ENCODE measurements at regions not wholly inside any gene's neighbourhood (a gene's known extent, or its start where the extent isn't known, plus 50 kb on each side); places are given as distances from the start of the nearest gene placed in this dataset.

- TF ChIP-seq, protein P1, sequence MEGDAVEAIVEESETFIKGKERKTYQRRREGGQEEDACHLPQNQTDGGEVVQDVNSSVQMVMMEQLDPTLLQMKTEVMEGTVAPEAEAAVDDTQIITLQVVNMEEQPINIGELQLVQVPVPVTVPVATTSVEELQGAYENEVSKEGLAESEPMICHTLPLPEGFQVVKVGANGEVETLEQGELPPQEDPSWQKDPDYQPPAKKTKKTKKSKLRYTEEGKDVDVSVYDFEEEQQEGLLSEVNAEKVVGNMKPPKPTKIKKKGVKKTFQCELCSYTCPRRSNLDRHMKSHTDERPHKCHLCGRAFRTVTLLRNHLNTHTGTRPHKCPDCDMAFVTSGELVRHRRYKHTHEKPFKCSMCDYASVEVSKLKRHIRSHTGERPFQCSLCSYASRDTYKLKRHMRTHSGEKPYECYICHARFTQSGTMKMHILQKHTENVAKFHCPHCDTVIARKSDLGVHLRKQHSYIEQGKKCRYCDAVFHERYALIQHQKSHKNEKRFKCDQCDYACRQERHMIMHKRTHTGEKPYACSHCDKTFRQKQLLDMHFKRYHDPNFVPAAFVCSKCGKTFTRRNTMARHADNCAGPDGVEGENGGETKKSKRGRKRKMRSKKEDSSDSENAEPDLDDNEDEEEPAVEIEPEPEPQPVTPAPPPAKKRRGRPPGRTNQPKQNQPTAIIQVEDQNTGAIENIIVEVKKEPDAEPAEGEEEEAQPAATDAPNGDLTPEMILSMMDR (IDR thresholded peaks at IDR 0.05) = no peak; the same call in 1 of the 2 replicates
- TF ChIP-seq, protein P2, sequence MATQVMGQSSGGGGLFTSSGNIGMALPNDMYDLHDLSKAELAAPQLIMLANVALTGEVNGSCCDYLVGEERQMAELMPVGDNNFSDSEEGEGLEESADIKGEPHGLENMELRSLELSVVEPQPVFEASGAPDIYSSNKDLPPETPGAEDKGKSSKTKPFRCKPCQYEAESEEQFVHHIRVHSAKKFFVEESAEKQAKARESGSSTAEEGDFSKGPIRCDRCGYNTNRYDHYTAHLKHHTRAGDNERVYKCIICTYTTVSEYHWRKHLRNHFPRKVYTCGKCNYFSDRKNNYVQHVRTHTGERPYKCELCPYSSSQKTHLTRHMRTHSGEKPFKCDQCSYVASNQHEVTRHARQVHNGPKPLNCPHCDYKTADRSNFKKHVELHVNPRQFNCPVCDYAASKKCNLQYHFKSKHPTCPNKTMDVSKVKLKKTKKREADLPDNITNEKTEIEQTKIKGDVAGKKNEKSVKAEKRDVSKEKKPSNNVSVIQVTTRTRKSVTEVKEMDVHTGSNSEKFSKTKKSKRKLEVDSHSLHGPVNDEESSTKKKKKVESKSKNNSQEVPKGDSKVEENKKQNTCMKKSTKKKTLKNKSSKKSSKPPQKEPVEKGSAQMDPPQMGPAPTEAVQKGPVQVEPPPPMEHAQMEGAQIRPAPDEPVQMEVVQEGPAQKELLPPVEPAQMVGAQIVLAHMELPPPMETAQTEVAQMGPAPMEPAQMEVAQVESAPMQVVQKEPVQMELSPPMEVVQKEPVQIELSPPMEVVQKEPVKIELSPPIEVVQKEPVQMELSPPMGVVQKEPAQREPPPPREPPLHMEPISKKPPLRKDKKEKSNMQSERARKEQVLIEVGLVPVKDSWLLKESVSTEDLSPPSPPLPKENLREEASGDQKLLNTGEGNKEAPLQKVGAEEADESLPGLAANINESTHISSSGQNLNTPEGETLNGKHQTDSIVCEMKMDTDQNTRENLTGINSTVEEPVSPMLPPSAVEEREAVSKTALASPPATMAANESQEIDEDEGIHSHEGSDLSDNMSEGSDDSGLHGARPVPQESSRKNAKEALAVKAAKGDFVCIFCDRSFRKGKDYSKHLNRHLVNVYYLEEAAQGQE (IDR thresholded peaks at IDR 0.05; ENCODE audit: insufficient read depth in 1 of 2, low read depth in 2 of 2, low read length in 1 of 2) = no peak
- TF ChIP-seq POLR2AphosphoS5 (IDR thresholded peaks at IDR 0.05; ENCODE audit: low read depth, low read length) = no peak
- TF ChIP-seq TCF7L2 (IDR thresholded peaks at IDR 0.05; ENCODE audit: low read depth, low read length) = no peak
- no peak for TF ChIP-seq SIN3A (IDR thresholded peaks at IDR 0.05; ENCODE audit: borderline replicate concordance, insufficient read depth, low read depth, low read length)
Observed at GRCh38 chr11:79931692-79932091, 490.9 kb upstream of the TENM4 start.

Data from Panc1 (cell line).